Activated CD8-positive, alpha-beta T cell treated with anti-CD3 and anti-CD28 coated beads, Interleukin-2, amount 10 ng/mL, durations not matched to agents 7 days and 5 days (primary cell): ENCODE measurements at regions not wholly inside any gene's neighbourhood (a gene's known extent, or its start where the extent isn't known, plus 50 kb on each side); places are given as distances from the start of the nearest gene placed in this dataset.
"Not testable (repeated sequence)": the region's sequence is repeated elsewhere in the genome, so short reads cannot be mapped to it uniquely, and the experiment has no call there.

Experiments
- ATAC-seq: fragments of 150-1000 bp; cut with Tn5 transposase; one replicate; pipeline ENCODE4 v1.10.0; 2021; ENCODE audit warnings: moderate library complexity
- CTCF ChIA-PET: fragments of 350-600 bp; sonication (Branson Sonifier 250); formaldehyde crosslinking; loops from one replicate; lab custom pipeline; 2021; ENCODE audit warnings: antibody characterized with exemption; lab: Charles Lee
- POLR2A ChIA-PET: fragments of 350-600 bp; sonication (Branson Sonifier 250); formaldehyde crosslinking; loops from one replicate; lab custom pipeline; 2021; ENCODE audit warnings: antibody characterized with exemption; lab: Charles Lee
- DNase-seq: peaks from one replicate; pipeline ENCODE4 v3.0.0-alpha.2; 2020
- H3K27ac Mint-ChIP-seq: one replicate; pipeline ENCODE4 v1.8.0; 2021; ENCODE audit warnings: mild to moderate bottlenecking, mixed read lengths
- H3K27me3 Mint-ChIP-seq: one replicate; pipeline ENCODE4 v1.8.0; 2021; ENCODE audit warnings: low read depth, mixed read lengths
- H3K36me3 Mint-ChIP-seq: one replicate; pipeline ENCODE4 v1.8.0; 2021; ENCODE audit warnings: low read depth, mixed read lengths
- H3K4me1 Mint-ChIP-seq: one replicate; pipeline ENCODE4 v1.8.0; 2021; ENCODE audit warnings: low read depth, mixed read lengths
- H3K4me3 Mint-ChIP-seq: one replicate; pipeline ENCODE4 v1.8.0; 2021; ENCODE audit warnings: mild to moderate bottlenecking, mixed read lengths
- H3K9me3 Mint-ChIP-seq: one replicate; pipeline ENCODE4 v1.8.0; 2022; ENCODE audit warnings: mixed read lengths; ENCODE audit not compliant: insufficient read depth

GRCh38 chr22:47533961-47534803, 771.7 kb downstream of the TBC1D22A start:
- no peak for DNase-seq
- Mint-ChIP-seq H3K27me3 (no peaks in the 10 kb centered on the region), H3K27ac (no peak overlapping the region), H3K4me1 (no peaks in the 10 kb centered on the region), H3K4me3 (no peak overlapping the region), H3K9me3 (no peaks in the 10 kb centered on the region), H3K36me3 (no peaks in the 10 kb centered on the region)
- CTCF ChIA-PET = no interaction called here
- no peak for ATAC-seq
- POLR2A ChIA-PET = no interaction called here

GRCh38 chr22:47517062-47517461, 754.6 kb downstream of the TBC1D22A start:
- no peak overlapping the region for H3K4me3 Mint-ChIP-seq
- no peaks in the 10 kb centered on the region for H3K9me3 Mint-ChIP-seq
- CTCF ChIA-PET = no interaction called here
- no peaks in the 10 kb centered on the region for H3K36me3 Mint-ChIP-seq
- POLR2A ChIA-PET = no interaction called here
- DNase-seq (no peak), ATAC-seq (no peak)
- H3K27ac Mint-ChIP-seq = no peak overlapping the region
- no peaks in the 10 kb centered on the region for H3K4me1 Mint-ChIP-seq
- H3K27me3 Mint-ChIP-seq = no peaks in the 10 kb centered on the region

GRCh38 chr22:47515384-47516125, 753.1 kb downstream of the TBC1D22A start:
- no peak for DNase-seq
- Mint-ChIP-seq H3K4me1 (no peaks in the 10 kb centered on the region), H3K4me3 (no peak overlapping the region), H3K9me3 (no peaks in the 10 kb centered on the region), H3K27ac (no peak overlapping the region), H3K36me3 (no peaks in the 10 kb centered on the region), H3K27me3 (no peaks in the 10 kb centered on the region)
- CTCF ChIA-PET = no interaction called here
- no peak for ATAC-seq
- POLR2A ChIA-PET = interaction anchor here (0.6 kb wide), 1 partner anchor 931 kb away, joined by 3 read pairs; no protein-coding TSS in a partner anchor

- CTCF ChIA-PET = no interaction called here
- no peaks in the 10 kb centered on the region for H3K27me3 Mint-ChIP-seq
- H3K9me3 Mint-ChIP-seq = no peaks in the 10 kb centered on the region
- H3K27ac Mint-ChIP-seq = no peak overlapping the region
- no peaks in the 10 kb centered on the region for H3K36me3 Mint-ChIP-seq
- no peaks in the 10 kb centered on the region for H3K4me1 Mint-ChIP-seq
- ATAC-seq = no peak
- DNase-seq = no peak
- POLR2A ChIA-PET = no interaction called here
- no peak overlapping the region for H3K4me3 Mint-ChIP-seq
These were observed 750.2 kb downstream of the TBC1D22A start for GRCh38 chr22:47512617-47513016.

GRCh38 chr22:47504962-47505361, 742.5 kb downstream of the TBC1D22A start:
- no peaks in the 10 kb centered on the region for H3K36me3 Mint-ChIP-seq
- H3K27ac Mint-ChIP-seq = no peak overlapping the region
- H3K4me3 Mint-ChIP-seq = no peak overlapping the region
- ChIA-PET POLR2A (no interaction called here), CTCF (no interaction called here)
- H3K9me3 Mint-ChIP-seq = no peaks in the 10 kb centered on the region
- H3K4me1 Mint-ChIP-seq = no peaks in the 10 kb centered on the region
- H3K27me3 Mint-ChIP-seq = peaks cover 2% of the 10 kb centered on the region
- no peak for ATAC-seq
- no peak for DNase-seq

GRCh38 chr22:47498969-47499495, 736.6 kb downstream of the TBC1D22A start:
- no peak overlapping the region for H3K27ac Mint-ChIP-seq
- POLR2A ChIA-PET = no interaction called here
- CTCF ChIA-PET = no interaction called here
- peaks cover 13% of the 10 kb centered on the region for H3K9me3 Mint-ChIP-seq
- no peak for DNase-seq
- peaks cover 2% of the 10 kb centered on the region for H3K27me3 Mint-ChIP-seq
- peaks cover 9% of the 10 kb centered on the region for H3K36me3 Mint-ChIP-seq
- H3K4me1 Mint-ChIP-seq = peaks cover 16% of the 10 kb centered on the region
- no peak overlapping the region for H3K4me3 Mint-ChIP-seq
- ATAC-seq = no peak

GRCh38 chr22:47497666-47498065, 735.2 kb downstream of the TBC1D22A start:
- no peak overlapping the region for H3K27ac Mint-ChIP-seq
- H3K4me1 Mint-ChIP-seq = peaks cover 19% of the 10 kb centered on the region
- POLR2A ChIA-PET = no interaction called here
- no peak for DNase-seq
- CTCF ChIA-PET = no interaction called here
- peaks cover 20% of the 10 kb centered on the region for H3K9me3 Mint-ChIP-seq
- no peak overlapping the region for H3K4me3 Mint-ChIP-seq
- peaks cover 9% of the 10 kb centered on the region for H3K36me3 Mint-ChIP-seq
- H3K27me3 Mint-ChIP-seq = no peaks in the 10 kb centered on the region
- no peak for ATAC-seq

- ATAC-seq = peak; percentile 39
- peaks cover 9% of the 10 kb centered on the region for H3K36me3 Mint-ChIP-seq
- POLR2A ChIA-PET = no interaction called here
- no peaks in the 10 kb centered on the region for H3K27me3 Mint-ChIP-seq
- H3K4me1 Mint-ChIP-seq = peaks cover 19% of the 10 kb centered on the region
- no peak overlapping the region for H3K4me3 Mint-ChIP-seq
- peaks cover 22% of the 10 kb centered on the region for H3K9me3 Mint-ChIP-seq
- CTCF ChIA-PET = no interaction called here
- no peak for DNase-seq
- H3K27ac Mint-ChIP-seq = peak overlapping the region; percentile 78
These were observed 732.7 kb downstream of the TBC1D22A start for GRCh38 chr22:47495110-47495509.

GRCh38 chr22:47488131-47488530, 725.7 kb downstream of the TBC1D22A start:
- ATAC-seq, DNase-seq, CTCF ChIA-PET, H3K27ac Mint-ChIP-seq, H3K4me3 Mint-ChIP-seq, H3K9me3 Mint-ChIP-seq, H3K27me3 Mint-ChIP-seq, POLR2A ChIA-PET, H3K36me3 Mint-ChIP-seq, H3K4me1 Mint-ChIP-seq: not testable (repeated sequence)

- no peaks in the 10 kb centered on the region for H3K36me3 Mint-ChIP-seq
- ChIA-PET CTCF (no interaction called here), POLR2A (no interaction called here)
- H3K9me3 Mint-ChIP-seq = no peaks in the 10 kb centered on the region
- DNase-seq (no peak), ATAC-seq (no peak)
- no peak overlapping the region for H3K27ac Mint-ChIP-seq
- H3K4me3 Mint-ChIP-seq = peak overlapping the region; percentile 44
- no peaks in the 10 kb centered on the region for H3K4me1 Mint-ChIP-seq
- H3K27me3 Mint-ChIP-seq = peaks cover 3% of the 10 kb centered on the region
These were observed 724.3 kb downstream of the TBC1D22A start for GRCh38 chr22:47486569-47487312.

GRCh38 chr22:47484960-47485569, 722.6 kb downstream of the TBC1D22A start:
- H3K4me3 Mint-ChIP-seq = peak overlapping the region; percentile 31
- no peak for DNase-seq
- no peaks in the 10 kb centered on the region for H3K4me1 Mint-ChIP-seq
- POLR2A ChIA-PET = no interaction called here
- no peaks in the 10 kb centered on the region for H3K9me3 Mint-ChIP-seq
- peaks cover 4% of the 10 kb centered on the region for H3K27me3 Mint-ChIP-seq
- CTCF ChIA-PET = no interaction called here
- no peaks in the 10 kb centered on the region for H3K36me3 Mint-ChIP-seq
- ATAC-seq = no peak
- H3K27ac Mint-ChIP-seq = peak overlapping the region; percentile 61
